HepG2 (cell line): ENCODE measurements at regions not wholly inside any gene's neighbourhood (a gene's known extent, or its start where the extent isn't known, plus 50 kb on each side); places are given as distances from the start of the nearest gene placed in this dataset.

Source experiments
- FIP1L1 ChIP-seq: fragments of 200-400 bp; formaldehyde crosslinking; IDR thresholded peaks from 2 replicates; pipeline ENCODE4 v1.6.1; 2018; ENCODE audit warnings: low read depth, mild to moderate bottlenecking, low read length, moderate library complexity, borderline replicate concordance; ENCODE audit not compliant: insufficient read depth
- FOXP1 ChIP-seq, 2 experiments: fragments of 450-650 bp in 1 of 2; IDR thresholded peaks; 2 replicates each; pipeline ENCODE4 v1.6.1; 2017 to 2018; ENCODE audit warnings: antibody characterized with exemption in 1 of 2
- MTF2 ChIP-seq: sonication (generic); formaldehyde crosslinking; IDR thresholded peaks from 2 replicates; pipeline ENCODE4 v1.5.0; 2020; ENCODE audit warnings: missing genetic modification reagents, borderline replicate concordance
- SIN3A ChIP-seq: IDR thresholded peaks from 2 replicates; pipeline ENCODE4 v1.6.1; 2011; ENCODE audit warnings: low read depth, mild to moderate bottlenecking, control low read depth, low read length, borderline replicate concordance
- ZBTB21 ChIP-seq: sonication (generic); formaldehyde crosslinking; IDR thresholded peaks from 2 replicates; pipeline ENCODE4 v1.4.0; 2020; ENCODE audit warnings: missing genetic modification reagents
- ZNF34 ChIP-seq: sonication (generic); formaldehyde crosslinking; IDR thresholded peaks from 2 replicates; pipeline ENCODE4 v1.4.0; 2020; ENCODE audit warnings: mild to moderate bottlenecking, missing genetic modification reagents, borderline replicate concordance
- TF ChIP-seq, protein P1 (sequence below): sonication (generic); formaldehyde crosslinking; IDR thresholded peaks from 2 replicates; pipeline ENCODE4 v1.5.0; 2020; ENCODE audit warnings: mild to moderate bottlenecking, missing genetic modification reagents, borderline replicate concordance

DNA sequence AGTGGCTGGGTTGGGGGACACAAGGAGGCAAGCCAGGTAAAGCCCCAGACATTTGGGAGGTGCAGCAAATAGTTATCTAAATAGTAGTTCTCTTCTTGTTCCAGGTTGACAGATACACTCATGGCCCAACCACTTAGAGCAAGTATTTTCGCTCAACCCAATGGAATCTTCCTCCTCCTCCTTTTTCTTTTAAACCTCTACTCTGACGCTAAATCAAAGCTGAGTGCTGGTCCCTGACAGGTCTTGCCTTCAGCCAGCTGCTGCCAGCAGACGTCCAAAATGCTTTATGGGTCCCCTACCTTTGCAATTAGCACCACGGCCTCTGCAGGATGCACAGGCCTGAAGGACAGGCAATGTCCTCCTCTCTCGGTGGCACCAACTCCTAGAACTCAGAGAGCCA lies 558.5 kb downstream of the MIAT start (continued):
- TF ChIP-seq ZBTB21 (CRISPR knock-in tag), result no peak
- no peak for TF ChIP-seq SIN3A
- TF ChIP-seq, protein P1, sequence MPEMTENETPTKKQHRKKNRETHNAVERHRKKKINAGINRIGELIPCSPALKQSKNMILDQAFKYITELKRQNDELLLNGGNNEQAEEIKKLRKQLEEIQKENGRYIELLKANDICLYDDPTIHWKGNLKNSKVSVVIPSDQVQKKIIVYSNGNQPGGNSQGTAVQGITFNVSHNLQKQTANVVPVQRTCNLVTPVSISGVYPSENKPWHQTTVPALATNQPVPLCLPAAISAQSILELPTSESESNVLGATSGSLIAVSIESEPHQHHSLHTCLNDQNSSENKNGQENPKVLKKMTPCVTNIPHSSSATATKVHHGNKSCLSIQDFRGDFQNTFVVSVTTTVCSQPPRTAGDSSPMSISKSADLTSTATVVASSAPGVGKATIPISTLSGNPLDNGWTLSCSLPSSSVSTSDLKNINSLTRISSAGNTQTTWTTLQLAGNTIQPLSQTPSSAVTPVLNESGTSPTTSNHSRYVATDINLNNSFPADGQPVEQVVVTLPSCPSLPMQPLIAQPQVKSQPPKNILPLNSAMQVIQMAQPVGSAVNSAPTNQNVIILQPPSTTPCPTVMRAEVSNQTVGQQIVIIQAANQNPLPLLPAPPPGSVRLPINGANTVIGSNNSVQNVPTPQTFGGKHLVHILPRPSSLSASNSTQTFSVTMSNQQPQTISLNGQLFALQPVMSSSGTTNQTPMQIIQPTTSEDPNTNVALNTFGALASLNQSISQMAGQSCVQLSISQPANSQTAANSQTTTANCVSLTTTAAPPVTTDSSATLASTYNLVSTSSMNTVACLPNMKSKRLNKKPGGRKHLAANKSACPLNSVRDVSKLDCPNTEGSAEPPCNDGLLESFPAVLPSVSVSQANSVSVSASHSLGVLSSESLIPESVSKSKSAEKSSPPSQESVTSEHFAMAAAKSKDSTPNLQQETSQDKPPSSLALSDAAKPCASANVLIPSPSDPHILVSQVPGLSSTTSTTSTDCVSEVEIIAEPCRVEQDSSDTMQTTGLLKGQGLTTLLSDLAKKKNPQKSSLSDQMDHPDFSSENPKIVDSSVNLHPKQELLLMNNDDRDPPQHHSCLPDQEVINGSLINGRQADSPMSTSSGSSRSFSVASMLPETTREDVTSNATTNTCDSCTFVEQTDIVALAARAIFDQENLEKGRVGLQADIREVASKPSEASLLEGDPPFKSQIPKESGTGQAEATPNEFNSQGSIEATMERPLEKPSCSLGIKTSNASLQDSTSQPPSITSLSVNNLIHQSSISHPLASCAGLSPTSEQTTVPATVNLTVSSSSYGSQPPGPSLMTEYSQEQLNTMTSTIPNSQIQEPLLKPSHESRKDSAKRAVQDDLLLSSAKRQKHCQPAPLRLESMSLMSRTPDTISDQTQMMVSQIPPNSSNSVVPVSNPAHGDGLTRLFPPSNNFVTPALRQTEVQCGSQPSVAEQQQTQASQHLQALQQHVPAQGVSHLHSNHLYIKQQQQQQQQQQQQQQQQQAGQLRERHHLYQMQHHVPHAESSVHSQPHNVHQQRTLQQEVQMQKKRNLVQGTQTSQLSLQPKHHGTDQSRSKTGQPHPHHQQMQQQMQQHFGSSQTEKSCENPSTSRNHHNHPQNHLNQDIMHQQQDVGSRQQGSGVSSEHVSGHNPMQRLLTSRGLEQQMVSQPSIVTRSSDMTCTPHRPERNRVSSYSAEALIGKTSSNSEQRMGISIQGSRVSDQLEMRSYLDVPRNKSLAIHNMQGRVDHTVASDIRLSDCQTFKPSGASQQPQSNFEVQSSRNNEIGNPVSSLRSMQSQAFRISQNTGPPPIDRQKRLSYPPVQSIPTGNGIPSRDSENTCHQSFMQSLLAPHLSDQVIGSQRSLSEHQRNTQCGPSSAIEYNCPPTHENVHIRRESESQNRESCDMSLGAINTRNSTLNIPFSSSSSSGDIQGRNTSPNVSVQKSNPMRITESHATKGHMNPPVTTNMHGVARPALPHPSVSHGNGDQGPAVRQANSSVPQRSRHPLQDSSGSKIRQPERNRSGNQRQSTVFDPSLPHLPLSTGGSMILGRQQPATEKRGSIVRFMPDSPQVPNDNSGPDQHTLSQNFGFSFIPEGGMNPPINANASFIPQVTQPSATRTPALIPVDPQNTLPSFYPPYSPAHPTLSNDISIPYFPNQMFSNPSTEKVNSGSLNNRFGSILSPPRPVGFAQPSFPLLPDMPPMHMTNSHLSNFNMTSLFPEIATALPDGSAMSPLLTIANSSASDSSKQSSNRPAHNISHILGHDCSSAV (CRISPR knock-in tag), result no peak
- no peak for TF ChIP-seq FIP1L1
- no peak for TF ChIP-seq ZNF34 (CRISPR knock-in tag)
- TF ChIP-seq MTF2 (CRISPR knock-in tag), result no peak
- no peak for TF ChIP-seq FOXP1 (IDR thresholded peaks at IDR 0.05)
- TF ChIP-seq FOXP1 (CRISPR knock-in tag; IDR thresholded peaks at IDR 0.05), result no peak
